ENCODE measurements at regions not wholly inside any gene's neighbourhood (a gene's known extent, or its start where the extent isn't known, plus 50 kb on each side); places are given as distances from the start of the nearest gene placed in this dataset.
A peak's percentile ranks its signal among the peaks of the same experiment; 100 is the strongest.

- no peak for DNase-seq
Measured at GRCh38 chrX:95029571-95029970, 1355.6 kb downstream of the FAM133A start.

- DNase-seq, result no peak
Measured at GRCh38 chrX:95040104-95040503, 1366.1 kb downstream of the FAM133A start.

DNA sequence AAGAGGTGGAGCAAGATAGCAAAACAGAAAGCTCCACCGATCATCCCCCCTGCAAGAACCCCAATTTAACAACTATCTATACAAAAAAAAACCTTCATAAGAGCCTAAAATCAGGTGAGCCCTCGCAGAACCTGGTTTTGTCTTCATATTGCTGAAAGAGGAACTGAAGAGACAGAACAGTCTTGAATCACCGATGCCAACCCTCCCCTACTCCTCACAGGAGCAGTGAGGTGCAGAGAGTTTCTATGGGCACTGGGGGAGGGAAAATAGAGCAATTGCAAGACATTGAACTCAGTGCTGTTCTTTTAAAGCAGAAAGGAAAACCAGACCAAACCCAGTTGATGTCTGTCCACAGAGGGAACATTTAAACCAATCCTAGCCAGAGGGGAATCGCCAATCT lies 1370.3 kb downstream of the FAM133A start:
- no peak for DNase-seq

DNA sequence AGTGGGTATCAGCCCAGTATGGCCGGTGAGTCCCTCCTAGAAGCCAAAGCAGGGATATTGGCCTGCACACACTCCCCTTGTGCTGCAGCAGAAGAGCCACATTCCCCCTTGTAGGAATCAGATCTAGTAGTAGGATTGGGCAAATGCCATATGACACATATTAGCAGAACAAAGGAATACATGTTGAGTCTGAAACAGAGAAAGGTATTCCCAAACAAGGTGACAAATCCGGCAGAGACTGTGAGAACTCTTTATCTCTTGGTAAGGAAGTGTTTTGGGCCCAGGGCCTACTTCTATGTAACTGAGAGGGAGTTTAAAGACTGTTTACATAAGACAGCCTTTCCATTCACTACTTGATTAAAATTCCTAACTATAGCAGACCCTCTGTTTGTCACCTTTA lies 1382.0 kb downstream of the FAM133A start:
- DNase-seq, result no peak

DNA sequence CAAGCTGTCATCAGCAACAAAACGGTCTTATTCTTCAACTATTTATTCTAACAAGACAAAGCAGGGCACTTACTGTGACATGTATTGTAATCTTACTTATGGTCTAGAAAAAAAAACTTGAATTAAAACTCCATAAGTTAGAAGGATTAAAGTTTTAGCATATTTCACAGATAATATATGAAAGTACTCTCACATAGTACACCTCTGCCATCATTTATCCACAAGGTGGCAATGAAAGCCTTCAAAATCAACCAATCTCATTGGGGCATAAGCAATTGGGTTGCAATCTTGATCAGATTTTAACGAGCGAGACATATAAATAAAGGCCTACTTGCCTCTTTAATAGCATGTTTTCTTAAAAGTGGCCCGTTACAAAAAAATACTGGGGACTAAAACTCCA lies 1382.9 kb downstream of the FAM133A start:
- DNase-seq, result no peak

DNA sequence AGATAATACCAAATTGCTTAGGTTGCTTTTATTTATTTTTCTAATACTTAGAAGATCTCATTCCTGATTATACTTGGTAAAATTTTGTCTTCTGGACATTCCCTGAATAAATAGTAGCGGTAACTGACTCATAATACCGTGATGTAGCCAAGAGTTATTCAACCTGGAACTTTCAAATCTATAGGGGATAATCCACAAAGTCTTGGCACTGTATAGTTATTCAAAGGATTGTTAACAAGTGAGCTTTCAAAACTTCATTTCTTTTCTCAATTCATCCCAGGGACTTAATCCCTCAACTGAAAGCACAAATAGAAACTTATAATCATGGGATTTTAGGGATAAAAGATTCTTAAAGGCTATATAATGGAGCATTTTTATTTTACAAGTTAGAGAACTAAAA lies 1383.3 kb downstream of the FAM133A start:
- no peak for DNase-seq

- no peak for DNase-seq
Measured at GRCh38 chrX:95058815-95059214, 1384.8 kb downstream of the FAM133A start.

- DNase-seq, result no peak
Measured at GRCh38 chrX:95059909-95060308, 1385.9 kb downstream of the FAM133A start.

DNA sequence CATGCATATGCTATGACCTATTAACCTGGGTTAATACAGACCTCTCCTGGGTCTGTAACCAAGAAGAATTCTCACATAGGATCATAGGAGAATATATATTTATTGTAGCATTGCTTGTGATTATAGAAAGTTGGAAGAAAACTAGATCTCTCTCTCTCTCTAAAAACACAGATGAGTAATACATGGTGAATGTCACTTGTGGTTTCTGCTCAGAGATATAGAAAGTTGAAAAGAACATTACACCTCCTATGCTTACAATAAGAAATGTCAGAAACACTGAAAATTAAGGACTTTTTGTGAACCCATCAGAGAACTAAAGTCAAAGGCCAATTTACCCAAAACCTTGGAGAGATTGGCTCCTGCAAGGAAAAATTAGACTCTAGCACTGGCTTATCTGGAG lies 1389.5 kb downstream of the FAM133A start:
- DNase-seq, result no peak

- DNase-seq, result no peak
Measured at GRCh38 chrX:95065151-95065550, 1391.1 kb downstream of the FAM133A start.

GRCh38 chrX:95071052-95071451 lies 1397.0 kb downstream of the FAM133A start:
- no peak for DNase-seq

- DNase-seq, result no peak
Measured at GRCh38 chrX:95071621-95072020, 1397.6 kb downstream of the FAM133A start.

- DNase-seq, result peak; percentile 2 to 29
Measured at GRCh38 chrX:95076449-95076848, 1402.4 kb downstream of the FAM133A start.

DNA sequence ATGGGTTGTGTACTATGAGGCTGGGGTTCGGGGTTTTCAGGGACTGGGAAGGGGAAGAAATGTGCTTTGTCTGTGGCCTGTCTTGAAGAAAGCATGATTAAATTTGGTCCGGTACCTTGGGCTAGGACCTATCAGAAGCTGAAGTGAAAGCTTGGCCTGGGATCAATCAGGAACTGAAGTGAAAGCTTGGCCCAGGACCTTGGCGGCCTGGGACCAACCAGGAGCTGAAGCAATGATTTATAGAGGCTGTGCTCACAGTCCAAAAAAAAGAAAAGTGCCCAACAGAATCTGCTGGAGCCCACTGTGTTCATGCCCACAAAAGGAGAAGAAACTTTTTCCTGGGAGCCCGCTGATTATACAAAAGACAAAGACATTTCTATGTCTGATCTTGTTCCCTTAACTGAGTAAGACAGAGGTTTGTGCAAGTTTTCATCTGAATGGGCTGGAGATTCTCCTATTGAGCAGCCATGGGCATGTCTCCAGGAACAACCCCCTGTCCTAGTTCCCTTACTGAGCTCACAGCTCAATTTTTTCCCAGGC lies 1427.9 kb downstream of the FAM133A start:
- no peak for DNase-seq

GRCh38 chrX:95117556-95117955 lies 1443.5 kb downstream of the FAM133A start:
- no peak for DNase-seq

- DNase-seq, result no peak
Measured at GRCh38 chrX:95145848-95146490, 1472.0 kb downstream of the FAM133A start.

DNA sequence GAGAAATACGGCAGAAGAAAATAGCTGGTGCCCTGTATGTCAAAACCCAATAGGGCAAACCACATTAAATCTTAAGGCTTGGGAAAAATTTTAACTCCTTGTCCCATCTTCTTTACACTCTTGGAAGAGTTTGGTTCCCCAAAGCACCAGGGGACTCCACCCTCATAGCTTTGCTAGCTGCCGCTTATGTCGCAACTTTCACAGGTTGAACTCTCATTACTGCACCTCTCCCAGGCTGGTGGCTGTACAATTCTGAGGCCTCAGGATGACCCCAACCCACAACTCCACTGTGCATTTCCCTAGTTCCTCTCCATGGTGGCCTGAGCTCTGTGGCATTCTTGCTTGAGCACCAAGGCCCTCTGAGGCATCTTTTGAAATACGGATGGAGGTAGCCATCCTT lies 1478.8 kb downstream of the FAM133A start:
- no peak for DNase-seq

GRCh38 chrX:95156566-95156965 lies 1482.6 kb downstream of the FAM133A start:
- DNase-seq, result no peak

Measured in NCI-H187 (cell line).